HG02623 (cell line): ENCODE measurements at regions not wholly inside any gene's neighbourhood (a gene's known extent, or its start where the extent isn't known, plus 50 kb on each side); places are given as distances from the start of the nearest gene placed in this dataset.
A peak's percentile ranks its signal among the peaks of the same experiment; 100 is the strongest.

ENCODE experiments used
- ATAC-seq: cut with Tn5 transposase; IDR thresholded peaks from one replicate; pipeline ENCODE4 v1.9.1; 2021; ENCODE audit warnings: moderate library complexity; ENCODE audit not compliant: unreplicated experiment

GRCh38 chr2:150732064-150732463, 244.6 kb upstream of the RND3 start:
- ATAC-seq = no peak

GRCh38 chr2:150729495-150729955, 242.1 kb upstream of the RND3 start:
- peak; percentile 77 for ATAC-seq

- ATAC-seq = no peak
Observed at GRCh38 chr2:150718280-150718679, 230.8 kb upstream of the RND3 start.

GRCh38 chr2:150716186-150716585, 228.7 kb upstream of the RND3 start:
- ATAC-seq = no peak

- no peak for ATAC-seq
Observed at GRCh38 chr2:150715501-150715900, 228.0 kb upstream of the RND3 start.

- ATAC-seq = no peak
Observed at GRCh38 chr2:150710916-150711315, 223.4 kb upstream of the RND3 start.

- no peak for ATAC-seq
Observed at GRCh38 chr2:150710041-150710440, 222.6 kb upstream of the RND3 start.

GRCh38 chr2:150706561-150706960, 219.1 kb upstream of the RND3 start:
- no peak for ATAC-seq

- ATAC-seq = no peak
Observed at GRCh38 chr2:150705767-150706166, 218.3 kb upstream of the RND3 start.

GRCh38 chr2:150705357-150705756, 217.9 kb upstream of the RND3 start:
- ATAC-seq = no peak

GRCh38 chr2:150702791-150703190, 215.3 kb upstream of the RND3 start:
- no peak for ATAC-seq

- no peak for ATAC-seq
Observed at GRCh38 chr2:150700666-150701580, 213.5 kb upstream of the RND3 start.

- ATAC-seq = no peak
Observed at GRCh38 chr2:150699218-150699617, 211.8 kb upstream of the RND3 start.

GRCh38 chr2:150698016-150698661, 210.7 kb upstream of the RND3 start:
- ATAC-seq = no peak

- no peak for ATAC-seq
Observed at GRCh38 chr2:150697596-150697995, 210.1 kb upstream of the RND3 start.

- no peak for ATAC-seq
Observed at GRCh38 chr2:150695451-150696135, 208.1 kb upstream of the RND3 start.

GRCh38 chr2:150693556-150693955, 206.1 kb upstream of the RND3 start:
- ATAC-seq = no peak

GRCh38 chr2:150690870-150691269, 203.4 kb upstream of the RND3 start:
- no peak for ATAC-seq

GRCh38 chr2:150690261-150690660, 202.8 kb upstream of the RND3 start:
- no peak for ATAC-seq

GRCh38 chr2:150689590-150689989, 202.1 kb upstream of the RND3 start:
- ATAC-seq = no peak

GRCh38 chr2:150688016-150688415, 200.5 kb upstream of the RND3 start:
- no peak for ATAC-seq

- no peak for ATAC-seq
Observed at GRCh38 chr2:150686391-150686790, 198.9 kb upstream of the RND3 start.
